ENCODE measurements at regions not wholly inside any gene's neighbourhood (a gene's known extent, or its start where the extent isn't known, plus 50 kb on each side); places are given as distances from the start of the nearest gene placed in this dataset.

GRCh38 chr12:87603727-87604126, 425.5 kb downstream of the C12orf50 start:
- no peak for TF ChIP-seq CTCF (IDR thresholded peaks at IDR 0.05)
- TF ChIP-seq POLR2A (IDR thresholded peaks at IDR 0.05): no peak
